ENCODE measurements at regions not wholly inside any gene's neighbourhood (a gene's known extent, or its start where the extent isn't known, plus 50 kb on each side); places are given as distances from the start of the nearest gene placed in this dataset.

- no peak overlapping the region for H3K18ac ChIP-seq (ENCODE audit: low read length)
- no peak overlapping the region for H3K9ac ChIP-seq (ENCODE audit: low read length)
- no peak overlapping the region for H2BK120ac ChIP-seq (ENCODE audit: low read depth, low read length)
- no peak overlapping the region for H2BK5ac ChIP-seq (ENCODE audit: low read length)
- no CpG with 5 or more reads among the region's 1 CpG for WGBS (ENCODE audit: extremely low coverage, insufficient coverage, low lambda C conversion rate)
- H3K4me2 ChIP-seq (ENCODE audit: low read length), result no peak overlapping the region
- no peak overlapping the region for H3K23ac ChIP-seq (ENCODE audit: low read length)
- H2BK15ac ChIP-seq (replicated peaks; ENCODE audit: low read depth), result no peak overlapping the region
- no peaks in the 10 kb centered on the region for H3K36me3 ChIP-seq (ENCODE audit: control insufficient read depth, insufficient read depth, low read length)
- no peak overlapping the region for H4K8ac ChIP-seq (ENCODE audit: low read depth, low read length)
- DNase-seq, result no peak
- no peaks in the 10 kb centered on the region for H3K27me3 ChIP-seq (ENCODE audit: insufficient read depth, low read length, poor library complexity)
- H2AK5ac ChIP-seq (ENCODE audit: low read length), result no peak overlapping the region
- no peak overlapping the region for H3K27ac ChIP-seq (ENCODE audit: low read depth, low read length)
- H3K56ac ChIP-seq (ENCODE audit: low read length), result no peak overlapping the region
- H3K4ac ChIP-seq (ENCODE audit: low read depth, low read length), result no peak overlapping the region
- no peaks in the 10 kb centered on the region for H3K79me2 ChIP-seq (ENCODE audit: control insufficient read depth, insufficient read depth, low read length)
- H3K4me3 ChIP-seq (ENCODE audit: low read length), result no peak overlapping the region
- no peaks in the 10 kb centered on the region for H3K4me1 ChIP-seq (ENCODE audit: control insufficient read depth, low read depth, low read length)
- H4K5ac ChIP-seq (ENCODE audit: low read length), result no peak overlapping the region
- H3K79me1 ChIP-seq (ENCODE audit: low read length), result no peaks in the 10 kb centered on the region
Measured at GRCh38 chr11:89119426-89119825, 53.6 kb upstream of the GRM5 start.

- DNase-seq, result peak; percentile 45
- Histone ChIP-seq H3K9ac (ENCODE audit: low read length) (no peak overlapping the region), H3K27ac (ENCODE audit: low read depth, low read length) (no peak overlapping the region), H3K4me3 (ENCODE audit: low read length) (no peak overlapping the region), H2BK15ac (replicated peaks; ENCODE audit: low read depth) (no peak overlapping the region), H4K8ac (ENCODE audit: low read depth, low read length) (no peak overlapping the region), H3K36me3 (ENCODE audit: control insufficient read depth, insufficient read depth, low read length) (no peaks in the 10 kb centered on the region), H3K79me1 (ENCODE audit: low read length) (no peaks in the 10 kb centered on the region), H3K18ac (ENCODE audit: low read length) (no peak overlapping the region), H3K27me3 (ENCODE audit: insufficient read depth, low read length, poor library complexity) (no peaks in the 10 kb centered on the region), H3K4me1 (ENCODE audit: control insufficient read depth, low read depth, low read length) (no peaks in the 10 kb centered on the region), H2AK5ac (ENCODE audit: low read length) (no peak overlapping the region), H3K4ac (ENCODE audit: low read depth, low read length) (no peak overlapping the region), H2BK120ac (ENCODE audit: low read depth, low read length) (no peak overlapping the region), H4K5ac (ENCODE audit: low read length) (no peak overlapping the region), H3K23ac (ENCODE audit: low read length) (no peak overlapping the region), H3K56ac (ENCODE audit: low read length) (no peak overlapping the region), H2BK5ac (ENCODE audit: low read length) (no peak overlapping the region), H3K79me2 (ENCODE audit: control insufficient read depth, insufficient read depth, low read length) (no peaks in the 10 kb centered on the region), H3K4me2 (ENCODE audit: low read length) (no peak overlapping the region)
- no CpG with 5 or more reads among the region's 1 CpG for WGBS (ENCODE audit: extremely low coverage, insufficient coverage, low lambda C conversion rate)
Measured at GRCh38 chr11:89125298-89125697, 52.4 kb upstream of the TYR start.
